ENCODE measurements at regions not wholly inside any gene's neighbourhood (a gene's known extent, or its start where the extent isn't known, plus 50 kb on each side); places are given as distances from the start of the nearest gene placed in this dataset.

DNA sequence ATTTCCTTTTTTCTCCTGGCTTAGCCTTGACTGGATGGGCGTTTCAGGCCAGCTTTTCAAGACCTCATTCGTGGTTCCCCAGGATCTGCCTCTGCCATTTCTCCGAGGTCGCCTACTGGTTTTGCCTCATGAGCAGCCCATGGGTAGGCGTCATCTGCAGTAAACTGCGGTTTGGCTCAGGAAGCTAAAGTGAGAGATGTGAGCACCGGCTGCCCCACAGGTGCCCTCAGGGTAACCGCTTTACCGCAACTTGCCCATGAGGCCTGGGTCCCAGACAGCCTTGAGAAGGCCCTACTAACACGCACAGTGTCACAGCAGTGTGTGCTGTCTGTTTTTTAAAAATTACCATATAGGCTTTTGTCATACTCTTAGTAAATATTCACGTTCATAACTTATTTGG is 53.4 kb upstream of the TBXT start:
- Histone ChIP-seq H3K9me2 (ENCODE audit: insufficient read depth) (no peaks in the 10 kb centered on the region), H3K4me1 (ENCODE audit: insufficient read depth) (no peaks in the 10 kb centered on the region), H3K27ac (ENCODE audit: low read depth) (no peak overlapping the region), H2AFZ (no peak overlapping the region), H3K4me2 (no peak overlapping the region), H3F3A (replicated peaks; ENCODE audit: low read depth) (no peaks in the 10 kb centered on the region), H3K36me3 (ENCODE audit: insufficient read depth) (no peaks in the 10 kb centered on the region), H4K20me1 (replicated peaks; ENCODE audit: insufficient read depth) (no peaks in the 10 kb centered on the region), H3K27me3 (ENCODE audit: insufficient read depth) (no peaks in the 10 kb centered on the region), H3K4me3 (no peak overlapping the region), H3K79me2 (replicated peaks; ENCODE audit: insufficient read depth) (no peaks in the 10 kb centered on the region)
- ATAC-seq (no peak), DNase-seq (ENCODE audit: low spot score) (no peak)
- Mint-ChIP-seq H3K27me3 (ENCODE audit: insufficient read depth, low read depth, poor library complexity) (no peaks in the 10 kb centered on the region), H3K4me1 (no peaks in the 10 kb centered on the region), H3K36me3 (ENCODE audit: low read depth) (no peaks in the 10 kb centered on the region), H3K27ac (no peak overlapping the region), H3K9me3 (no peaks in the 10 kb centered on the region), H3K4me3 (no peak overlapping the region)
- TF ChIP-seq CREB1 (CRISPR knock-in tag; IDR thresholded peaks at IDR 0.05; ENCODE audit: low read depth) (no peak), EZH2phosphoT487 (IDR thresholded peaks at IDR 0.05; ENCODE audit: unreplicated experiment) (no peak), ZNF114 (CRISPR knock-in tag; IDR thresholded peaks at IDR 0.05) (no peak), EZH2 (IDR thresholded peaks at IDR 0.05; ENCODE audit: low read depth, unreplicated experiment) (no peak), POLR2AphosphoS5 (IDR thresholded peaks at IDR 0.05; ENCODE audit: low read depth) (no peak), NANOG (IDR thresholded peaks at IDR 0.05; ENCODE audit: borderline replicate concordance) (no peak), JUNB (IDR thresholded peaks at IDR 0.05; ENCODE audit: unreplicated experiment) (no peak), ZNF331 (CRISPR knock-in tag; IDR thresholded peaks at IDR 0.05; ENCODE audit: low read depth) (no peak), STAT1 (IDR thresholded peaks at IDR 0.05; ENCODE audit: unreplicated experiment) (no peak)
- TF ChIP-seq, protein P1, sequence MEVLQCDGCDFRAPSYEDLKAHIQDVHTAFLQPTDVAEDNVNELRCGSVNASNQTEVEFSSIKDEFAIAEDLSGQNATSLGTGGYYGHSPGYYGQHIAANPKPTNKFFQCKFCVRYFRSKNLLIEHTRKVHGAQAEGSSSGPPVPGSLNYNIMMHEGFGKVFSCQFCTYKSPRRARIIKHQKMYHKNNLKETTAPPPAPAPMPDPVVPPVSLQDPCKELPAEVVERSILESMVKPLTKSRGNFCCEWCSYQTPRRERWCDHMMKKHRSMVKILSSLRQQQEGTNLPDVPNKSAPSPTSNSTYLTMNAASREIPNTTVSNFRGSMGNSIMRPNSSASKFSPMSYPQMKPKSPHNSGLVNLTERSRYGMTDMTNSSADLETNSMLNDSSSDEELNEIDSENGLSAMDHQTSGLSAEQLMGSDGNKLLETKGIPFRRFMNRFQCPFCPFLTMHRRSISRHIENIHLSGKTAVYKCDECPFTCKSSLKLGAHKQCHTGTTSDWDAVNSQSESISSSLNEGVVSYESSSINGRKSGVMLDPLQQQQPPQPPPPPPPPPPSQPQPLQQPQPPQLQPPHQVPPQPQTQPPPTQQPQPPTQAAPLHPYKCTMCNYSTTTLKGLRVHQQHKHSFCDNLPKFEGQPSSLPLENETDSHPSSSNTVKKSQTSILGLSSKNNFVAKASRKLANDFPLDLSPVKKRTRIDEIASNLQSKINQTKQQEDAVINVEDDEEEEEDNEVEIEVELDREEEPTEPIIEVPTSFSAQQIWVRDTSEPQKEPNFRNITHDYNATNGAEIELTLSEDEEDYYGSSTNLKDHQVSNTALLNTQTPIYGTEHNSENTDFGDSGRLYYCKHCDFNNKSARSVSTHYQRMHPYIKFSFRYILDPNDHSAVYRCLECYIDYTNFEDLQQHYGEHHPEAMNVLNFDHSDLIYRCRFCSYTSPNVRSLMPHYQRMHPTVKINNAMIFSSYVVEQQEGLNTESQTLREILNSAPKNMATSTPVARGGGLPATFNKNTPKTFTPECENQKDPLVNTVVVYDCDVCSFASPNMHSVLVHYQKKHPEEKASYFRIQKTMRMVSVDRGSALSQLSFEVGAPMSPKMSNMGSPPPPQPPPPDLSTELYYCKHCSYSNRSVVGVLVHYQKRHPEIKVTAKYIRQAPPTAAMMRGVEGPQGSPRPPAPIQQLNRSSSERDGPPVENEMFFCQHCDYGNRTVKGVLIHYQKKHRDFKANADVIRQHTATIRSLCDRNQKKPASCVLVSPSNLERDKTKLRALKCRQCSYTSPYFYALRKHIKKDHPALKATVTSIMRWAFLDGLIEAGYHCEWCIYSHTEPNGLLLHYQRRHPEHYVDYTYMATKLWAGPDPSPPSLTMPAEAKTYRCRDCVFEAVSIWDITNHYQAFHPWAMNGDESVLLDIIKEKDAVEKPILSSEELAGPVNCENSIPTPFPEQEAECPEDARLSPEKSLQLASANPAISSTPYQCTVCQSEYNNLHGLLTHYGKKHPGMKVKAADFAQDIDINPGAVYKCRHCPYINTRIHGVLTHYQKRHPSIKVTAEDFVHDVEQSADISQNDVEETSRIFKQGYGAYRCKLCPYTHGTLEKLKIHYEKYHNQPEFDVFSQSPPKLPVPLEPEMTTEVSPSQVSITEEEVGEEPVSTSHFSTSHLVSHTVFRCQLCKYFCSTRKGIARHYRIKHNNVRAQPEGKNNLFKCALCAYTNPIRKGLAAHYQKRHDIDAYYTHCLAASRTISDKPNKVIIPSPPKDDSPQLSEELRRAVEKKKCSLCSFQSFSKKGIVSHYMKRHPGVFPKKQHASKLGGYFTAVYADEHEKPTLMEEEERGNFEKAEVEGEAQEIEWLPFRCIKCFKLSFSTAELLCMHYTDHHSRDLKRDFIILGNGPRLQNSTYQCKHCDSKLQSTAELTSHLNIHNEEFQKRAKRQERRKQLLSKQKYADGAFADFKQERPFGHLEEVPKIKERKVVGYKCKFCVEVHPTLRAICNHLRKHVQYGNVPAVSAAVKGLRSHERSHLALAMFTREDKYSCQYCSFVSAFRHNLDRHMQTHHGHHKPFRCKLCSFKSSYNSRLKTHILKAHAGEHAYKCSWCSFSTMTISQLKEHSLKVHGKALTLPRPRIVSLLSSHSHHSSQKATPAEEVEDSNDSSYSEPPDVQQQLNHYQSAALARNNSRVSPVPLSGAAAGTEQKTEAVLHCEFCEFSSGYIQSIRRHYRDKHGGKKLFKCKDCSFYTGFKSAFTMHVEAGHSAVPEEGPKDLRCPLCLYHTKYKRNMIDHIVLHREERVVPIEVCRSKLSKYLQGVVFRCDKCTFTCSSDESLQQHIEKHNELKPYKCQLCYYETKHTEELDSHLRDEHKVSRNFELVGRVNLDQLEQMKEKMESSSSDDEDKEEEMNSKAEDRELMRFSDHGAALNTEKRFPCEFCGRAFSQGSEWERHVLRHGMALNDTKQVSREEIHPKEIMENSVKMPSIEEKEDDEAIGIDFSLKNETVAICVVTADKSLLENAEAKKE (CRISPR knock-in tag; IDR thresholded peaks at IDR 0.05), result no peak
- TF ChIP-seq, protein P2, sequence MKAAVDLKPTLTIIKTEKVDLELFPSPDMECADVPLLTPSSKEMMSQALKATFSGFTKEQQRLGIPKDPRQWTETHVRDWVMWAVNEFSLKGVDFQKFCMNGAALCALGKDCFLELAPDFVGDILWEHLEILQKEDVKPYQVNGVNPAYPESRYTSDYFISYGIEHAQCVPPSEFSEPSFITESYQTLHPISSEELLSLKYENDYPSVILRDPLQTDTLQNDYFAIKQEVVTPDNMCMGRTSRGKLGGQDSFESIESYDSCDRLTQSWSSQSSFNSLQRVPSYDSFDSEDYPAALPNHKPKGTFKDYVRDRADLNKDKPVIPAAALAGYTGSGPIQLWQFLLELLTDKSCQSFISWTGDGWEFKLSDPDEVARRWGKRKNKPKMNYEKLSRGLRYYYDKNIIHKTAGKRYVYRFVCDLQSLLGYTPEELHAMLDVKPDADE (IDR thresholded peaks at IDR 0.05), result no peak
- TF ChIP-seq, protein P3, sequence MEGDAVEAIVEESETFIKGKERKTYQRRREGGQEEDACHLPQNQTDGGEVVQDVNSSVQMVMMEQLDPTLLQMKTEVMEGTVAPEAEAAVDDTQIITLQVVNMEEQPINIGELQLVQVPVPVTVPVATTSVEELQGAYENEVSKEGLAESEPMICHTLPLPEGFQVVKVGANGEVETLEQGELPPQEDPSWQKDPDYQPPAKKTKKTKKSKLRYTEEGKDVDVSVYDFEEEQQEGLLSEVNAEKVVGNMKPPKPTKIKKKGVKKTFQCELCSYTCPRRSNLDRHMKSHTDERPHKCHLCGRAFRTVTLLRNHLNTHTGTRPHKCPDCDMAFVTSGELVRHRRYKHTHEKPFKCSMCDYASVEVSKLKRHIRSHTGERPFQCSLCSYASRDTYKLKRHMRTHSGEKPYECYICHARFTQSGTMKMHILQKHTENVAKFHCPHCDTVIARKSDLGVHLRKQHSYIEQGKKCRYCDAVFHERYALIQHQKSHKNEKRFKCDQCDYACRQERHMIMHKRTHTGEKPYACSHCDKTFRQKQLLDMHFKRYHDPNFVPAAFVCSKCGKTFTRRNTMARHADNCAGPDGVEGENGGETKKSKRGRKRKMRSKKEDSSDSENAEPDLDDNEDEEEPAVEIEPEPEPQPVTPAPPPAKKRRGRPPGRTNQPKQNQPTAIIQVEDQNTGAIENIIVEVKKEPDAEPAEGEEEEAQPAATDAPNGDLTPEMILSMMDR (conservative IDR thresholded peaks at IDR 0.05; ENCODE audit: low read depth in 2 of 2), result no peak
- TF ChIP-seq, protein P4, sequence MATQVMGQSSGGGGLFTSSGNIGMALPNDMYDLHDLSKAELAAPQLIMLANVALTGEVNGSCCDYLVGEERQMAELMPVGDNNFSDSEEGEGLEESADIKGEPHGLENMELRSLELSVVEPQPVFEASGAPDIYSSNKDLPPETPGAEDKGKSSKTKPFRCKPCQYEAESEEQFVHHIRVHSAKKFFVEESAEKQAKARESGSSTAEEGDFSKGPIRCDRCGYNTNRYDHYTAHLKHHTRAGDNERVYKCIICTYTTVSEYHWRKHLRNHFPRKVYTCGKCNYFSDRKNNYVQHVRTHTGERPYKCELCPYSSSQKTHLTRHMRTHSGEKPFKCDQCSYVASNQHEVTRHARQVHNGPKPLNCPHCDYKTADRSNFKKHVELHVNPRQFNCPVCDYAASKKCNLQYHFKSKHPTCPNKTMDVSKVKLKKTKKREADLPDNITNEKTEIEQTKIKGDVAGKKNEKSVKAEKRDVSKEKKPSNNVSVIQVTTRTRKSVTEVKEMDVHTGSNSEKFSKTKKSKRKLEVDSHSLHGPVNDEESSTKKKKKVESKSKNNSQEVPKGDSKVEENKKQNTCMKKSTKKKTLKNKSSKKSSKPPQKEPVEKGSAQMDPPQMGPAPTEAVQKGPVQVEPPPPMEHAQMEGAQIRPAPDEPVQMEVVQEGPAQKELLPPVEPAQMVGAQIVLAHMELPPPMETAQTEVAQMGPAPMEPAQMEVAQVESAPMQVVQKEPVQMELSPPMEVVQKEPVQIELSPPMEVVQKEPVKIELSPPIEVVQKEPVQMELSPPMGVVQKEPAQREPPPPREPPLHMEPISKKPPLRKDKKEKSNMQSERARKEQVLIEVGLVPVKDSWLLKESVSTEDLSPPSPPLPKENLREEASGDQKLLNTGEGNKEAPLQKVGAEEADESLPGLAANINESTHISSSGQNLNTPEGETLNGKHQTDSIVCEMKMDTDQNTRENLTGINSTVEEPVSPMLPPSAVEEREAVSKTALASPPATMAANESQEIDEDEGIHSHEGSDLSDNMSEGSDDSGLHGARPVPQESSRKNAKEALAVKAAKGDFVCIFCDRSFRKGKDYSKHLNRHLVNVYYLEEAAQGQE (IDR thresholded peaks at IDR 0.05; ENCODE audit: unreplicated experiment), result no peak

All from GM23338 (cell line).